ENCODE measurements at regions not wholly inside any gene's neighbourhood (a gene's known extent, or its start where the extent isn't known, plus 50 kb on each side); places are given as distances from the start of the nearest gene placed in this dataset.

- H3K27ac Mint-ChIP-seq: no peak overlapping the region
- no peak overlapping the region for H3K4me3 Mint-ChIP-seq
- no peaks in the 10 kb centered on the region for H3K36me3 ChIP-seq (ENCODE audit: control insufficient read depth, insufficient read depth, low read length)
- H3K9ac ChIP-seq (ENCODE audit: extremely low read depth, low read length, poor library complexity, severe bottlenecking): no peak overlapping the region
- H3K4me1 ChIP-seq (ENCODE audit: control insufficient read depth, insufficient read depth, low read length): no peaks in the 10 kb centered on the region
- no peaks in the 10 kb centered on the region for H3K9me3 Mint-ChIP-seq
- no peak for DNase-seq
- H3K27ac ChIP-seq (ENCODE audit: low read depth, low read length): no peak overlapping the region
- H3K4me1 Mint-ChIP-seq: peaks cover 2% of the 10 kb centered on the region
- no peaks in the 10 kb centered on the region for H3K36me3 Mint-ChIP-seq (ENCODE audit: low read depth)
- WGBS, 2 experiments (ENCODE audit: insufficient coverage in 1 of 2, insufficient read length in 1 of 2): 90 to 100% methylated on average over 5 to 14 of the region's 14 CpGs
- no peak overlapping the region for H3K4me3 ChIP-seq (ENCODE audit: low read length)
- TF ChIP-seq, protein P1, sequence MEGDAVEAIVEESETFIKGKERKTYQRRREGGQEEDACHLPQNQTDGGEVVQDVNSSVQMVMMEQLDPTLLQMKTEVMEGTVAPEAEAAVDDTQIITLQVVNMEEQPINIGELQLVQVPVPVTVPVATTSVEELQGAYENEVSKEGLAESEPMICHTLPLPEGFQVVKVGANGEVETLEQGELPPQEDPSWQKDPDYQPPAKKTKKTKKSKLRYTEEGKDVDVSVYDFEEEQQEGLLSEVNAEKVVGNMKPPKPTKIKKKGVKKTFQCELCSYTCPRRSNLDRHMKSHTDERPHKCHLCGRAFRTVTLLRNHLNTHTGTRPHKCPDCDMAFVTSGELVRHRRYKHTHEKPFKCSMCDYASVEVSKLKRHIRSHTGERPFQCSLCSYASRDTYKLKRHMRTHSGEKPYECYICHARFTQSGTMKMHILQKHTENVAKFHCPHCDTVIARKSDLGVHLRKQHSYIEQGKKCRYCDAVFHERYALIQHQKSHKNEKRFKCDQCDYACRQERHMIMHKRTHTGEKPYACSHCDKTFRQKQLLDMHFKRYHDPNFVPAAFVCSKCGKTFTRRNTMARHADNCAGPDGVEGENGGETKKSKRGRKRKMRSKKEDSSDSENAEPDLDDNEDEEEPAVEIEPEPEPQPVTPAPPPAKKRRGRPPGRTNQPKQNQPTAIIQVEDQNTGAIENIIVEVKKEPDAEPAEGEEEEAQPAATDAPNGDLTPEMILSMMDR (conservative IDR thresholded peaks at IDR 0.05): no peak
- no peaks in the 10 kb centered on the region for H3K9me3 ChIP-seq (ENCODE audit: control insufficient read depth, low read length)
- no peaks in the 10 kb centered on the region for H3K27me3 ChIP-seq (ENCODE audit: control insufficient read depth, insufficient read depth, low read length, poor library complexity, severe bottlenecking)
- H3K27me3 Mint-ChIP-seq (ENCODE audit: insufficient read depth): no peaks in the 10 kb centered on the region
Observed at GRCh38 chr14:100638211-100638855, 51.1 kb upstream of the BEGAIN start.

DNA sequence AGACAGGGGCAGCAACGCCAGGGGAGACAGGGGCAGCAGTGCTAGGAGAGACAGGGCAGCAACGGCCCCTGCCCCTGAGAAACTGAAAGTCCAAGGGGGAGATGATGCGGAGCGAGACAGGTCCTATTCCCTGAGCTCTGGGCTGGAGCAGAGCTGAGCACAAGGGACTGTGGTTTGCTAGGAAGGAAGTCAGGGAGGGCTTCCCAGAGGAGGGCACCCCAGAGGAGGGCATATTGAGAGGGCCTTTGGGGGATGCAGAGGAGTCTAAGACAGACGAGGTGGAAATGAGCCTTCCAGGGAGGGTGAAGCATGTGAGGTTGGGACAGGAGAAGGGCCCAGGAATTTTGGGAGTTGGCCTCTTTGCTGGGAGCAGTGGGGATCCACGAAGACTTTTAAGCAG is 52.1 kb upstream of the BEGAIN start:
- H3K27me3 Mint-ChIP-seq (ENCODE audit: insufficient read depth): peaks cover under 1% of the 10 kb centered on the region
- no peak for DNase-seq
- TF ChIP-seq, protein P1 (conservative IDR thresholded peaks at IDR 0.05): no peak
- H3K9me3 ChIP-seq (ENCODE audit: control insufficient read depth, low read length): no peaks in the 10 kb centered on the region
- H3K27ac Mint-ChIP-seq: no peak overlapping the region
- H3K4me3 Mint-ChIP-seq: no peak overlapping the region
- H3K36me3 ChIP-seq (ENCODE audit: control insufficient read depth, insufficient read depth, low read length): no peaks in the 10 kb centered on the region
- no peak overlapping the region for H3K9ac ChIP-seq (ENCODE audit: extremely low read depth, low read length, poor library complexity, severe bottlenecking)
- H3K4me3 ChIP-seq (ENCODE audit: low read length): no peak overlapping the region
- no peaks in the 10 kb centered on the region for H3K27me3 ChIP-seq (ENCODE audit: control insufficient read depth, insufficient read depth, low read length, poor library complexity, severe bottlenecking)
- H3K4me1 ChIP-seq (ENCODE audit: control insufficient read depth, insufficient read depth, low read length): no peaks in the 10 kb centered on the region
- H3K27ac ChIP-seq (ENCODE audit: low read depth, low read length): no peak overlapping the region
- H3K36me3 Mint-ChIP-seq (ENCODE audit: low read depth): no peaks in the 10 kb centered on the region
- 92 to 93% methylated on average over 4 to 6 of the region's 6 CpGs for WGBS, 2 experiments (ENCODE audit: insufficient coverage in 1 of 2, insufficient read length in 1 of 2)
- peaks cover 2% of the 10 kb centered on the region for H3K4me1 Mint-ChIP-seq
- no peaks in the 10 kb centered on the region for H3K9me3 Mint-ChIP-seq

DNA sequence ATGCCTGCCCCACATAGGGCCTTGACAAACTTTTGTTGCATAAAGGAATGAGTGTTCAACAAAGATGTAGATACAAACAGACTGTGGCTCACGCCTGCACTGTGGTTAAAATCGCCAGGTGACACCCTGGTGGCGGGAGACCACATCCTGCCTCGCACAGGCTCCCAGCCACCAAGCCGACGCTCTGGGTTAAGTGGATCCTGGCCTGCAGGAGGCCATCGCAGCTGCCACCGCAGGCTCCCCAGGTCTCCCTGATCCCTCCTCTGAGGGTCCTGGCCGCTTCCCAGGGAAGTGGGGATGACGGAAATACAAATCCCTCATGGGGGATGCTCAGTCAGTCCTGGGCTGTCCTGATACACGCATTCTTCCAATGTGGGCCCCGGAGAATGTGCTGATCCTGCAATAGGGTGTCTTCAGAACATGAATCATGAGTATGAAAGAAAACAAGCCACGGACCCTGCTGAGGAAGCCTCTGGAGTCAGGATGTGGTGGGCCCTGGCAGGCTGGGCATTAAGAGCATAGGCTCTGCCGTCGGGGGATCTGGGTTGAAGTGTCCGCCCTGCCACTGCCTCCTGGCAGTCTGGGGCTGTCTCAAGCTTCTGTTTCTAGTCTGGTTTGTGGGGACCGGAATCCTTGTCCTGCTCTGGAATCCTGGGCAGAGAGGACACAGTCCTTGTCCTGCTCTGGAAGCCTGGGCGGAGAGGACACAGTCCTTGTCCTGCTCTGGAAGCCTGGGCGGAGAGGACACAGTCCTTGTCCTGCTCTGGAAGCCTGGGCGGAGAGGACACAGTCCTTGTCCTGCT is 53.5 kb upstream of the BEGAIN start:
- peaks cover 11% of the 10 kb centered on the region for H3K4me1 Mint-ChIP-seq
- no peak overlapping the region for H3K4me3 Mint-ChIP-seq
- no peaks in the 10 kb centered on the region for H3K27me3 ChIP-seq (ENCODE audit: control insufficient read depth, insufficient read depth, low read length, poor library complexity, severe bottlenecking)
- no peaks in the 10 kb centered on the region for H3K36me3 Mint-ChIP-seq (ENCODE audit: low read depth)
- no peak overlapping the region for H3K4me3 ChIP-seq (ENCODE audit: low read length)
- DNase-seq: no peak
- no peak overlapping the region for H3K9ac ChIP-seq (ENCODE audit: extremely low read depth, low read length, poor library complexity, severe bottlenecking)
- peaks cover 9% of the 10 kb centered on the region for H3K4me1 ChIP-seq (ENCODE audit: control insufficient read depth, insufficient read depth, low read length)
- H3K9me3 Mint-ChIP-seq: no peaks in the 10 kb centered on the region
- WGBS, 2 experiments (ENCODE audit: insufficient coverage in 1 of 2, insufficient read length in 1 of 2): 91 to 92% methylated on average over 13 to 19 of the region's 20 CpGs
- H3K9me3 ChIP-seq (ENCODE audit: control insufficient read depth, low read length): no peaks in the 10 kb centered on the region
- TF ChIP-seq, protein P1 (conservative IDR thresholded peaks at IDR 0.05): peak; percentile 37
- H3K27me3 Mint-ChIP-seq (ENCODE audit: insufficient read depth): peaks cover 2% of the 10 kb centered on the region
- no peaks in the 10 kb centered on the region for H3K36me3 ChIP-seq (ENCODE audit: control insufficient read depth, insufficient read depth, low read length)
- no peak overlapping the region for H3K27ac Mint-ChIP-seq
- no peak overlapping the region for H3K27ac ChIP-seq (ENCODE audit: low read depth, low read length)
